Type B pancreatic cell (in vitro differentiated cells): ENCODE measurements at regions not wholly inside any gene's neighbourhood (a gene's known extent, or its start where the extent isn't known, plus 50 kb on each side); places are given as distances from the start of the nearest gene placed in this dataset.

ENCODE experiments used
- DNase-seq: peaks from one replicate; pipeline ENCODE4 v3.0.0; 2021; ENCODE audit warnings: mixed read lengths; ENCODE audit not compliant: unreplicated experiment; ENCODE audit errors: extremely low spot score
- H3K27ac Mint-ChIP-seq: 2 replicates; pipeline ENCODE4 v1.8.0; 2021; ENCODE audit warnings: mild to moderate bottlenecking, mixed read lengths
- H3K27me3 Mint-ChIP-seq: 2 replicates; pipeline ENCODE4 v1.8.0; 2021; ENCODE audit warnings: mixed read lengths
- H3K36me3 Mint-ChIP-seq: 2 replicates; pipeline ENCODE4 v1.8.0; 2021; ENCODE audit warnings: mixed read lengths
- H3K4me1 Mint-ChIP-seq: one replicate; pipeline ENCODE4 v1.8.0; 2021; ENCODE audit warnings: mixed read lengths; ENCODE audit not compliant: unreplicated experiment
- H3K4me3 Mint-ChIP-seq: 2 replicates; pipeline ENCODE4 v1.8.0; 2021; ENCODE audit warnings: mild to moderate bottlenecking, mixed read lengths
- H3K9me3 Mint-ChIP-seq: 2 replicates; pipeline ENCODE4 v1.8.0; 2021; ENCODE audit warnings: mixed read lengths
- CTCF ChIP-seq: fragments of 200-600 bp; sonication (generic); conservative IDR thresholded peaks from 2 replicates; pipeline ENCODE4 v1.5.0; 2021; ENCODE audit warnings: antibody characterized with exemption, mild to moderate bottlenecking

DNA sequence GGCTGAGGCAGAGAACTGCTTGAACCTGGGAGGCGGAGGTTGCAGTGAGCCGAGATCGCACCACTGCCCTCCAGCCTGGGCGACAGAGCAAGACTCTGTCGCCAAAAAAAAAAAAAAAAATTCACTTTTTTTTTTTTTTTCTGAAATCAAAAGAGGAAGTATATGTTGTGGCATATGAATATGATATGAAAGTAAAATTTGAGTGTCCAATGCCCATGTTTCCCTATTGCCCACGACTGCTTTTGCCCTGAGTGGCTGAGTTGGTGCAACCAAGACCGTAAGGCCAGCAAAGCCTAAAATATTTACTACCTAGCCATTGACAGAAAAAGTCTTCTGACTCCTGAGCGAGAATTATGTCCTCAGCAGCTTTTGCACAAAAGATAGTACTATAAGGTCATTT, 101.7 kb upstream of the PARP11 start:
- H3K4me1 Mint-ChIP-seq, result no peaks in the 10 kb centered on the region
- no peak for TF ChIP-seq CTCF
- DNase-seq, result no peak
- no peak overlapping the region for H3K27ac Mint-ChIP-seq
- peaks cover 6% of the 10 kb centered on the region for H3K36me3 Mint-ChIP-seq
- no peak overlapping the region for H3K4me3 Mint-ChIP-seq
- H3K27me3 Mint-ChIP-seq, result peaks cover 6% of the 10 kb centered on the region
- peaks cover 5% of the 10 kb centered on the region for H3K9me3 Mint-ChIP-seq

DNA sequence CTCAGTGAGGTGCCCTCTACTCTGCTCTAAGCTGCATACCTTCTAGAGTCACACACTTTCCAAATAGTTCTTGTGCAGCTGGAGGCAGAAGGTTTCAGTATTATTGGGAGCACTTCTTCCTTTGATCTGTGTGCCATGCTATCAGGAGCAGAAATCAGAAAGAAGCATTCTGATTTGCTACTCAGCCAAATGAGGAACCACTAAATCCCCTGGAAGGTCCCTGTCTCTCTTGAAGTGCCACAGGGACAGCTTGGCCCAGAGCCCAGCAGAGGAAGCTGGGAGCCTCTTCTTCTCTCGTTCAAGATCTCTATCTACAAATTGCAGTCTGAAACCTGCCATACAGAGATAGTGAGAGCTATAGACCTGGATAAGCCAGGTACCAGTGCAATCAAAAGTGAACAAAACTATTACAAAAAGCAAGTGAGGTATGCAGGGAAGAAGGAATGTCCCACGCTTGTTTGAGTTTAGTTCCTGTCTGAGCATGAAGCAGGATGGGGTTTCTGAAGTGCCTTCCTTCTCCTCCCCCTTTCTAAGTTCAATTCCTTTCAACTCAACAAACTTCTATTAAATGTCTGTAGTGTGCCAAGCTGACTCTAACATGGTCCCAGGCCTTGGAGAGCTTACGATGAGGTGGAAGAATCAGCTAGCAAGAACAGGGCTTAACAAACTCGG, 100.9 kb upstream of the PARP11 start:
- no peak for DNase-seq
- no peak overlapping the region for H3K4me3 Mint-ChIP-seq
- peaks cover 6% of the 10 kb centered on the region for H3K36me3 Mint-ChIP-seq
- peak overlapping the region; percentile 19 for H3K27ac Mint-ChIP-seq
- peaks cover 5% of the 10 kb centered on the region for H3K9me3 Mint-ChIP-seq
- no peak for TF ChIP-seq CTCF
- H3K27me3 Mint-ChIP-seq, result peaks cover 6% of the 10 kb centered on the region
- no peaks in the 10 kb centered on the region for H3K4me1 Mint-ChIP-seq

DNA sequence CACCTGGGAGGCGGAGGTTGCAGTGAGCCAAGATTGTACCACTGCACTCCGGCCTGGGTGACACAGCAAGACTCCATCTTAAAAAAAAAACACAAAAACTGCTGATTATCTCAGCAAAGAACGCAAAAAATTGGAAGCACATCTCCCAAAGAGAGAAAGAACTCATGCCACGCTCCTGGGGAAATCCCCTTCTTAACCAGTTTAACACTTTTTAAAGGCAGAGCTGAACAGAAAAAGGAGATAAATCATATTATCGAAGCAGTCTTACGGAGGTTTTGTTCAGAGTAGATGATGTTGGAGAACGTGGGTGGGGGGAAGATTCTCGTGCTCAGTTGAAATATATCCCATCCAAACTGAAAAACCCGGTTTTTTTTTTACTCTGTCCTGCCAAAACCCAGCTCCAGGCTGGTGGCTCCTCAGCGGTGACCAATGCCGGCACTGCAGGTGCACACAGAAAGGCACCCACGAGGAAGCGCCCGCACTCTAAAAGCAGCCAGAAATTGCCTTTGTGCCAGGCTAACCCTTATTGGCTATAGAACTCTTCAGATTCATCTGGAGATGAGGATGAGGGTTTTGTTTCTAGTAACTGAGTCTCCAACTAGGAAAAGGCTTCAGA, 100.2 kb upstream of the PARP11 start:
- no peak overlapping the region for H3K4me3 Mint-ChIP-seq
- no peak for DNase-seq
- no peaks in the 10 kb centered on the region for H3K4me1 Mint-ChIP-seq
- H3K36me3 Mint-ChIP-seq, result peaks cover 6% of the 10 kb centered on the region
- H3K27ac Mint-ChIP-seq, result no peak overlapping the region
- H3K27me3 Mint-ChIP-seq, result peaks cover 9% of the 10 kb centered on the region
- H3K9me3 Mint-ChIP-seq, result peaks cover 5% of the 10 kb centered on the region
- TF ChIP-seq CTCF, result no peak

DNA sequence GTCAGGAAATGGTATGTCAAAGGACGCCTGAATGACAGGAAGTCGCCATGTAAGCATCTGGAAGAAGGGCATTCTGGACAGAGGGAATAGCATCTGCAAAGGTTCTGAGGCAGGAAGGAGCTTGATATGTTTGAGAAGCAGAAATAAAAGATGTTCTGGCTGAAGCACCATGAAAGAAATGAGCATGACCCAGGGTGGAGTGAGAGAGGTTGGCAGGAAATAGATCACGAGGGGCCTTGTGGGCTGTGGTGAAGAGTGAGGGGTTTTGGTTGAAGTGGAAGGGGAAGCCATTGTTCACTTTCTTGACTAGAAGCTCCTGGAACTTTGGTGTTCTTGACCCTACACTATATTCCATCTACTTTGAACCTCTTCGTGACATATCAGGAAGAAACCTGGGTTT, 99.4 kb upstream of the PARP11 start:
- Mint-ChIP-seq H3K27ac (no peak overlapping the region), H3K36me3 (peaks cover 6% of the 10 kb centered on the region), H3K4me1 (no peaks in the 10 kb centered on the region), H3K27me3 (peaks cover 12% of the 10 kb centered on the region), H3K4me3 (no peak overlapping the region), H3K9me3 (peaks cover 5% of the 10 kb centered on the region)
- TF ChIP-seq CTCF, result no peak
- DNase-seq, result no peak

DNA sequence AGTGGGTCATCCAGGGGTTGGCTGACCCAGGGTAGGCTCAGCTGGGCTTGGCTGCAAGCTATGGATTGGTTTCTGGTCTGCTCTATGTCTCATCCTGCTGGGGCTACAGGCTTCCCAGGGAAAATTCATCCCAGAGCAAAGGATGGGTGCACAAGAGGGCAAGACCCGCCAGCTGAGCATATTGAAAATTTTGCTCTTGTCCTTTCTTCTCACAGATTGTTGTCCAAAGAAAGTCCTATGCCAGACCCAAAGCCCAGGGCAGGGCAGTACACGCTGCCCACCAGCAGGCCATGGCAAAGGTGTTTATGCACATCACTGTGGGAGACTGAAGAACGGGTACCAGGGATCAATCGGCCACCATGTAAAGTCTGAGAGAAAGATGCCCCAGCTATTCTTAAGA, 95.3 kb upstream of the PARP11 start:
- Mint-ChIP-seq H3K4me1 (no peaks in the 10 kb centered on the region), H3K9me3 (peaks cover 5% of the 10 kb centered on the region), H3K36me3 (no peaks in the 10 kb centered on the region), H3K27ac (no peak overlapping the region), H3K27me3 (peaks cover 11% of the 10 kb centered on the region), H3K4me3 (no peak overlapping the region)
- no peak for DNase-seq
- TF ChIP-seq CTCF, result no peak
